KMS-11 (cell line): ENCODE measurements at regions not wholly inside any gene's neighbourhood (a gene's known extent, or its start where the extent isn't known, plus 50 kb on each side); places are given as distances from the start of the nearest gene placed in this dataset.

Source experiments
- H2AFZ ChIP-seq: fragments of 200-600 bp; sonication (generic); 2 replicates; pipeline ENCODE4 v1.6.1; 2016; ENCODE audit warnings: antibody characterized with exemption, mixed run types, low read depth
- H3K27ac ChIP-seq: fragments of 200-600 bp; sonication (generic); 2 replicates; pipeline ENCODE4 v1.6.1; 2016; ENCODE audit warnings: mild to moderate bottlenecking, mixed run types
- H3K27me3 ChIP-seq: fragments of 200-600 bp; sonication (generic); 2 replicates; pipeline ENCODE4 v1.6.1; 2017; ENCODE audit warnings: mild to moderate bottlenecking, low read depth, mixed run types, moderate library complexity; ENCODE audit not compliant: insufficient read depth
- H3K36me3 ChIP-seq: fragments of 200-600 bp; sonication (generic); 2 replicates; pipeline ENCODE4 v1.6.1; 2017; ENCODE audit warnings: mild to moderate bottlenecking, mixed run types; ENCODE audit not compliant: insufficient read depth
- H3K4me1 ChIP-seq: fragments of 200-600 bp; sonication (generic); 2 replicates; pipeline ENCODE4 v1.6.1; 2016; ENCODE audit warnings: mild to moderate bottlenecking, low read depth, mixed run types; ENCODE audit not compliant: poor library complexity, severe bottlenecking
- H3K4me2 ChIP-seq: fragments of 200-600 bp; sonication (generic); 2 replicates; pipeline ENCODE4 v1.7.0; 2016; ENCODE audit warnings: mild to moderate bottlenecking, mixed run types
- H3K4me3 ChIP-seq: fragments of 200-600 bp; sonication (generic); IDR thresholded peaks from 2 replicates; pipeline ENCODE4 v1.6.1; 2017; ENCODE audit warnings: low read depth, low read length, mixed read lengths; ENCODE audit not compliant: insufficient read depth
- H3K79me2 ChIP-seq: fragments of 200-600 bp; sonication (generic); 2 replicates; pipeline ENCODE4 v1.6.1; 2016; ENCODE audit warnings: low read depth, mixed run types; ENCODE audit not compliant: insufficient read depth
- H3K9ac ChIP-seq: fragments of 200-600 bp; sonication (generic); 2 replicates; pipeline ENCODE4 v1.6.1; 2016; ENCODE audit warnings: mild to moderate bottlenecking, mixed run types
- H4K20me1 ChIP-seq: fragments of 200-600 bp; sonication (generic); 2 replicates; pipeline ENCODE4 v1.6.1; 2016; ENCODE audit warnings: mild to moderate bottlenecking, mixed run types; ENCODE audit not compliant: insufficient read depth
- TF ChIP-seq, protein P1 (sequence below): fragments of 200-600 bp; sonication (generic); conservative IDR thresholded peaks from 2 replicates; pipeline ENCODE4 v1.6.1; 2017; ENCODE audit warnings: low read depth, mild to moderate bottlenecking, antibody characterized with exemption, low read length, moderate library complexity, mixed read lengths

DNA sequence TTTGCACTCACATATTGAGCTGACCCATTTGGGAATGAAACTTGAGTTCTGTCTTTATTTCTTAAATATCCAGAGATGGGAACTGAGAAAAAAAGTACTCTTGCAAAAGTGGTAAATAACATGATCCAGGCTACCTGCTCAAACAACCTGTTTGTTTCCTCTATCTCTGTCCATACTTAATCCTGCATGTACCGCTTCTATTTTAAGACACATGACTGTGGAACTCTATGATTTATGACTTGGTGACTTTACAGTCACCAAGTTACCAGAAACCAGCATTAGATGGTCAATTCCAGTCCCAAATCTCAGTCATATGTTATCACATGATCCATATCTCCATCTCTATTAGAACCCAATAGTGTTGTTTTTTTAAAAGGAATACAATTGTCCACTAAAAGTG is 606.7 kb downstream of the EPHA5 start:
- Histone ChIP-seq H2AFZ (no peak overlapping the region), H3K4me3 (no peak overlapping the region), H4K20me1 (no peaks in the 10 kb centered on the region), H3K4me2 (no peak overlapping the region), H3K36me3 (no peaks in the 10 kb centered on the region), H3K9ac (no peak overlapping the region), H3K27ac (no peak overlapping the region), H3K4me1 (no peaks in the 10 kb centered on the region), H3K79me2 (no peaks in the 10 kb centered on the region), H3K27me3 (no peaks in the 10 kb centered on the region)
- TF ChIP-seq, protein P1, sequence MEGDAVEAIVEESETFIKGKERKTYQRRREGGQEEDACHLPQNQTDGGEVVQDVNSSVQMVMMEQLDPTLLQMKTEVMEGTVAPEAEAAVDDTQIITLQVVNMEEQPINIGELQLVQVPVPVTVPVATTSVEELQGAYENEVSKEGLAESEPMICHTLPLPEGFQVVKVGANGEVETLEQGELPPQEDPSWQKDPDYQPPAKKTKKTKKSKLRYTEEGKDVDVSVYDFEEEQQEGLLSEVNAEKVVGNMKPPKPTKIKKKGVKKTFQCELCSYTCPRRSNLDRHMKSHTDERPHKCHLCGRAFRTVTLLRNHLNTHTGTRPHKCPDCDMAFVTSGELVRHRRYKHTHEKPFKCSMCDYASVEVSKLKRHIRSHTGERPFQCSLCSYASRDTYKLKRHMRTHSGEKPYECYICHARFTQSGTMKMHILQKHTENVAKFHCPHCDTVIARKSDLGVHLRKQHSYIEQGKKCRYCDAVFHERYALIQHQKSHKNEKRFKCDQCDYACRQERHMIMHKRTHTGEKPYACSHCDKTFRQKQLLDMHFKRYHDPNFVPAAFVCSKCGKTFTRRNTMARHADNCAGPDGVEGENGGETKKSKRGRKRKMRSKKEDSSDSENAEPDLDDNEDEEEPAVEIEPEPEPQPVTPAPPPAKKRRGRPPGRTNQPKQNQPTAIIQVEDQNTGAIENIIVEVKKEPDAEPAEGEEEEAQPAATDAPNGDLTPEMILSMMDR, result no peak

DNA sequence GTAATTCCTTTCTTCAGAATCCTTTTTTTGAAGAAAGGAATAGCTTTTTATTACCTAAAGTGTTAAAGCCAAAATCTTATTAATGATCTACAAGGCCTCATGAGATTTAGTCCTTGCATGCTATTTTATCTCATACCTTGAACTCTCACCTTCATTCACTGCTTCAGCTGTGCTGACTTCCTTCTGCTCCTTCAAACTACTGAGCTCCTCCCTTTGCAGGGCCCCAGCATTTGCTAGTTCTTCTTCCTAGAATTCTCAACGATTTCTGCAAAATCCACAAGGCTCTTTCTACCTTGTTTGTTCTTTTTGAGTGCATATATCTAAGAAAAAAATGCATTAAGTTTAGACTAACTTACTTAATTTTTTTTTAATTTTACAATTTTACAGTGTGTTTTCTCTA is 619.5 kb downstream of the EPHA5 start:
- H3K79me2 ChIP-seq, result no peaks in the 10 kb centered on the region
- no peak overlapping the region for H3K9ac ChIP-seq
- no peaks in the 10 kb centered on the region for H3K4me1 ChIP-seq
- H3K27me3 ChIP-seq, result no peaks in the 10 kb centered on the region
- TF ChIP-seq, protein P1, result no peak
- no peak overlapping the region for H3K4me3 ChIP-seq
- H2AFZ ChIP-seq, result no peak overlapping the region
- no peaks in the 10 kb centered on the region for H3K36me3 ChIP-seq
- H4K20me1 ChIP-seq, result no peaks in the 10 kb centered on the region
- H3K4me2 ChIP-seq, result no peak overlapping the region
- no peak overlapping the region for H3K27ac ChIP-seq

DNA sequence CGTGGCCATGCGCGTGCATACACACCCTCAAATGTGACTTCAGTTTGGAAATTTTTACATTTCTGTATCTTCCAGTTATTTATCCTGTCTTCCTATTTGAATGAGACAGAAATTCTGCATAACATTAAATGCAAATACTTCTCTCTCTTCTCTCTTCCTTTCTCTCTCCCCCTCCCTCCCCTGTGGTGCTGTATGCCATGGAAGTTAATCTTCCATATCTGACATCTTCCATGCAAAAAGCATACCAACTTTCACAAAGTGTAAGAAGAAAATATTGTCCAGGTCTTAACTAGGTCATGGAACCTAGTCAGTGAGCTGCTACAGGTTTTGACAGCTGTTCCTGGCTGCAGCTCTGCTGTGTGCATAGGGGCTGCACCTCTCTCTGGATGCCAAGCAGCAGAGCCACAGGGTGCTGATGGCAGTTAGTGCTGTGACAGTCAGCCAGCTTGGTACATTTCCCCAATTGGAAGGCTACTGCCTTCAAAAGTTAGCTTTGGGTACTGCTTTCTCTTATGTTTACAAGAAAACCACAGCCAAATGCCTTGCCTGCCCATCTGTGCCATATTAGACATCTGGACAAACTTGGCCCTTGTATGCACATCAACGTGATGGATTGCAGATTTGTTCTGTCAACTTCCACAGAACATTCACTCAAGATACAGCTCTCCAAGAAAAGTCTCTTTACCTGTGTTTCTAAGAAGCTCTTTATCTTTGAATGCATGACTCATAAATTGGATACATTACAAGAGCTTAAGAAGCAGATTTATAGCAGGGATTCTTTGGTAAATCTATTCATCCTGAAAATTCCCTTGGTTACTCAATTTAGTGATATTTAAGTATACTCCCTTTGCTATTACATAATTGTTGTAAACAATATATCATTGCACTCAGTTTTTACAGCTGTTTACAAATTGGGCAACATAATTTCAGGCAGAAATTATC is 623.8 kb downstream of the EPHA5 start:
- Histone ChIP-seq H3K79me2 (no peaks in the 10 kb centered on the region), H3K27ac (no peak overlapping the region), H3K4me3 (no peak overlapping the region), H3K27me3 (no peaks in the 10 kb centered on the region), H3K4me2 (no peak overlapping the region), H3K9ac (no peak overlapping the region), H3K36me3 (no peaks in the 10 kb centered on the region), H3K4me1 (no peaks in the 10 kb centered on the region), H4K20me1 (no peaks in the 10 kb centered on the region), H2AFZ (no peak overlapping the region)
- TF ChIP-seq, protein P1, result no peak

DNA sequence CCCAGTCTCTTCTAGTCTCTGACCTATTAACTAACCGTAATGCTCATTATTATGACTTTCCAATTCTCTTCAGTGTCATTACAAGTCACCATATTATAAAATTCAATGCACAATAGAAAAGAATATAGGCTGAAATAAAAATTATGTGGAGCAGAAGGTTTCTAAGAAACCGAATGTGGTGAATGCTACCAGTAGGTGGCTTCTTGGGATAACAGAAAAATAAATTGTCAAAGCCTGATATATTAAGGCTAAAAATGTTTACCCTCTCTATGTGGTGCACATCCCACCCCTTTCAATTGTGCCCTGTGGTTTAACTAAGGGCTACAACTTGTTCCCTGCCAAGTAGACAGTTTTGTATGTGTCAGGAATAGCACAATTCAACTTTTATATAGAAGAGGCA is 624.6 kb upstream of the TECRL start:
- Histone ChIP-seq H3K79me2 (no peaks in the 10 kb centered on the region), H3K4me1 (no peaks in the 10 kb centered on the region), H2AFZ (no peak overlapping the region), H3K4me2 (no peak overlapping the region), H3K27me3 (no peaks in the 10 kb centered on the region), H3K4me3 (no peak overlapping the region), H3K27ac (no peak overlapping the region), H3K36me3 (no peaks in the 10 kb centered on the region), H4K20me1 (no peaks in the 10 kb centered on the region), H3K9ac (no peak overlapping the region)
- TF ChIP-seq, protein P1, result 0 out of 2 replicates have a peak, but pooled peaks have one; percentile 33
